ENCODE measurements at regions not wholly inside any gene's neighbourhood (a gene's known extent, or its start where the extent isn't known, plus 50 kb on each side); places are given as distances from the start of the nearest gene placed in this dataset.

- TF ChIP-seq CTCF (IDR thresholded peaks at IDR 0.05) (no peak), EP300 (IDR thresholded peaks at IDR 0.05) (no peak), POLR2A (IDR thresholded peaks at IDR 0.05) (no peak)
Measured at GRCh38 chr18:42447688-42448087, 492.7 kb downstream of the PIK3C3 start.
